ENCODE measurements at regions not wholly inside any gene's neighbourhood (a gene's known extent, or its start where the extent isn't known, plus 50 kb on each side); places are given as distances from the start of the nearest gene placed in this dataset.

- no peak overlapping the region for H3K4me3 Mint-ChIP-seq
- CTCF ChIA-PET = no interaction called here
Measured at GRCh38 chr5:30572279-30572678, 621.2 kb upstream of the CDH6 start.

GRCh38 chr5:30561771-30562170 is 631.7 kb upstream of the CDH6 start:
- no peaks in the 10 kb centered on the region for H3K36me3 ChIP-seq (ENCODE audit: insufficient read depth, low read length)
- no peak overlapping the region for H3K4me3 Mint-ChIP-seq
- H3K27me3 Mint-ChIP-seq = no peaks in the 10 kb centered on the region
- ChIA-PET CTCF (no interaction called here), POLR2A (no interaction called here)
- intact Hi-C loops (cut with DNase I, micrococcal nuclease) = no loop called here
- DNase-seq (no peak), ATAC-seq (ENCODE audit: poor library complexity) (no peak)
- H3K4me3 ChIP-seq (ENCODE audit: low read length) = no peak overlapping the region
- H3K4me1 ChIP-seq (ENCODE audit: insufficient read depth, low read length) = no peaks in the 10 kb centered on the region
- no peak for TF ChIP-seq CTCF (IDR thresholded peaks at IDR 0.05)
- peaks cover 0 to 8% of the 10 kb centered on the region in 2 experiments for H3K9me3 ChIP-seq (ENCODE audit: control insufficient read depth in 1 of 2, insufficient read depth in 1 of 2, low read length in 2 of 2)
- H3K27me3 ChIP-seq (ENCODE audit: control insufficient read depth in 1 of 2, insufficient read depth in 2 of 2, low read length in 2 of 2) = no peaks in the 10 kb centered on the region
- no peaks in the 10 kb centered on the region for H3K4me1 Mint-ChIP-seq (ENCODE audit: low read depth)
- H3K27ac Mint-ChIP-seq = no peak overlapping the region
- peaks cover 6% of the 10 kb centered on the region for H3K9me3 Mint-ChIP-seq
- H3K27ac ChIP-seq (ENCODE audit: low read depth in 1 of 2, low read length in 2 of 2) = no peak overlapping the region
- H3K36me3 Mint-ChIP-seq (ENCODE audit: low read depth) = no peaks in the 10 kb centered on the region

More at GRCh38 chr5:30572279-30572678, 621.2 kb upstream of the CDH6 start:
- no peaks in the 10 kb centered on the region for H3K4me1 Mint-ChIP-seq (ENCODE audit: low read depth)
- Histone ChIP-seq H3K4me3 (ENCODE audit: low read length) (no peak overlapping the region), H3K27ac (ENCODE audit: low read depth in 1 of 2, low read length in 2 of 2) (no peak overlapping the region), H3K27me3 (ENCODE audit: control insufficient read depth in 1 of 2, insufficient read depth in 2 of 2, low read length in 2 of 2) (no peaks in the 10 kb centered on the region), H3K9me3 (ENCODE audit: control insufficient read depth in 1 of 2, insufficient read depth in 1 of 2, low read length in 2 of 2) (peaks cover 0 to 12% of the 10 kb centered on the region in 2 experiments), H3K36me3 (ENCODE audit: insufficient read depth, low read length) (no peaks in the 10 kb centered on the region), H3K4me1 (ENCODE audit: insufficient read depth, low read length) (no peaks in the 10 kb centered on the region)
- no peak for TF ChIP-seq CTCF (IDR thresholded peaks at IDR 0.05)
- POLR2A ChIA-PET = no interaction called here
- intact Hi-C loops (cut with DNase I, micrococcal nuclease) = no loop called here
- DNase-seq = no peak
- ATAC-seq (ENCODE audit: poor library complexity) = no peak
- no peak overlapping the region for H3K27ac Mint-ChIP-seq
- peaks cover 5% of the 10 kb centered on the region for H3K9me3 Mint-ChIP-seq
- H3K36me3 Mint-ChIP-seq (ENCODE audit: low read depth) = no peaks in the 10 kb centered on the region
- H3K27me3 Mint-ChIP-seq = no peaks in the 10 kb centered on the region

- Histone ChIP-seq H3K27ac (ENCODE audit: low read depth in 1 of 2, low read length in 2 of 2) (no peak overlapping the region), H3K27me3 (ENCODE audit: control insufficient read depth in 1 of 2, insufficient read depth in 2 of 2, low read length in 2 of 2) (no peaks in the 10 kb centered on the region), H3K36me3 (ENCODE audit: insufficient read depth, low read length) (no peaks in the 10 kb centered on the region), H3K9me3 (ENCODE audit: control insufficient read depth in 1 of 2, insufficient read depth in 1 of 2, low read length in 2 of 2) (no peaks in the 10 kb centered on the region), H3K4me1 (ENCODE audit: insufficient read depth, low read length) (no peaks in the 10 kb centered on the region), H3K4me3 (ENCODE audit: low read length) (no peak overlapping the region)
- no peak for DNase-seq
- no peak for TF ChIP-seq CTCF (IDR thresholded peaks at IDR 0.05)
- H3K36me3 Mint-ChIP-seq (ENCODE audit: low read depth) = no peaks in the 10 kb centered on the region
- ChIA-PET POLR2A (no interaction called here), CTCF (no interaction called here)
- no peaks in the 10 kb centered on the region for H3K4me1 Mint-ChIP-seq (ENCODE audit: low read depth)
- no peak overlapping the region for H3K27ac Mint-ChIP-seq
- H3K9me3 Mint-ChIP-seq = peaks cover 10% of the 10 kb centered on the region
- H3K27me3 Mint-ChIP-seq = no peaks in the 10 kb centered on the region
- intact Hi-C loops (cut with DNase I, micrococcal nuclease) = no loop called here
- H3K4me3 Mint-ChIP-seq = no peak overlapping the region
- ATAC-seq (ENCODE audit: poor library complexity) = no peak
Measured at GRCh38 chr5:30551618-30552017, 641.9 kb upstream of the CDH6 start.

All from CD4-positive, alpha-beta T cell (primary cell).